Neural cell (in vitro differentiated cells): ENCODE measurements at regions not wholly inside any gene's neighbourhood (a gene's known extent, or its start where the extent isn't known, plus 50 kb on each side); places are given as distances from the start of the nearest gene placed in this dataset.

ENCODE experiments used
- H2AFZ ChIP-seq: fragments of 200-600, 300-800 bp; sonication (generic), shearing (Covaris generic); 2 replicates; pipeline ENCODE4 v1.6.0; 2014; ENCODE audit warnings: low read depth, mild to moderate bottlenecking, antibody characterized with exemption, low read length, moderate library complexity
- H3F3A ChIP-seq: fragments of 200-600 bp; shearing (Covaris generic); 2 replicates; pipeline ENCODE4 v1.6.1; 2016; ENCODE audit warnings: mild to moderate bottlenecking, moderate library complexity, mixed read lengths, antibody characterized with exemption, low read length; ENCODE audit not compliant: insufficient read depth, poor library complexity, severe bottlenecking
- H3K27ac ChIP-seq: fragments of 200-600, 300-800 bp; sonication (generic), shearing (Covaris generic); 2 replicates; pipeline ENCODE4 v1.5.1; 2014; ENCODE audit warnings: mild to moderate bottlenecking, low read length, moderate library complexity
- H3K27me3 ChIP-seq: fragments of 300-800, 200-600 bp; sonication (generic), shearing (Covaris generic); 2 replicates; pipeline ENCODE4 v1.6.0; 2014; ENCODE audit warnings: mild to moderate bottlenecking, low read depth, low read length, moderate library complexity; ENCODE audit not compliant: insufficient read depth
- H3K36me3 ChIP-seq: fragments of 300-800, 200-600 bp; sonication (generic), shearing (Covaris generic); 2 replicates; pipeline ENCODE4 v1.5.1; 2014; ENCODE audit warnings: mild to moderate bottlenecking, antibody characterized with exemption, low read length, moderate library complexity; ENCODE audit not compliant: insufficient read depth
- H3K4me2 ChIP-seq: fragments of 300-800, 200-600 bp; sonication (generic), shearing (Covaris generic); 2 replicates; pipeline ENCODE4 v1.6.0; 2014; ENCODE audit warnings: mild to moderate bottlenecking, low read length
- H3K4me3 ChIP-seq: fragments of 300-800, 200-600 bp; sonication (generic), shearing (Covaris generic); 2 replicates; pipeline ENCODE4 v1.5.1; 2014; ENCODE audit warnings: mild to moderate bottlenecking, low read length, moderate library complexity
- H3K79me2 ChIP-seq: fragments of 200-600 bp; shearing (Covaris generic); replicated peaks from 2 replicates; pipeline ENCODE4 v1.6.0; 2014; ENCODE audit warnings: mild to moderate bottlenecking, low read length, moderate library complexity; ENCODE audit not compliant: insufficient read depth
- H3K9ac ChIP-seq: fragments of 300-800, 200-600 bp; sonication (generic), shearing (Covaris generic); 2 replicates; pipeline ENCODE4 v1.6.1; 2016; ENCODE audit warnings: mild to moderate bottlenecking, low read length, mixed read lengths
- H3K9me2 ChIP-seq: fragments of 200-600 bp; shearing (Covaris generic); 2 replicates; pipeline ENCODE4 v1.6.1; 2016; ENCODE audit warnings: mild to moderate bottlenecking, low read length, mixed read lengths; ENCODE audit not compliant: insufficient read depth
- H3K9me3 ChIP-seq: fragments of 200-600, 300-800 bp; sonication (generic), shearing (Covaris generic); 2 replicates; pipeline ENCODE4 v1.6.1; 2016; ENCODE audit warnings: mild to moderate bottlenecking, mixed run types, low read length, moderate library complexity, mixed read lengths
- H4K20me1 ChIP-seq: fragments of 200-600 bp; shearing (Covaris generic); 2 replicates; pipeline ENCODE4 v1.6.1; 2016; ENCODE audit warnings: mild to moderate bottlenecking, mixed run types; ENCODE audit not compliant: insufficient read depth
- EP300 ChIP-seq: fragments of 450-650 bp; conservative IDR thresholded peaks from 2 replicates; pipeline ENCODE4 v1.6.1; 2014; ENCODE audit warnings: antibody characterized with exemption, mild to moderate bottlenecking, moderate library complexity; ENCODE audit not compliant: poor library complexity, severe bottlenecking
- EZH2 ChIP-seq: fragments of 200-600, 300-800 bp; shearing (Covaris generic), sonication (generic); IDR thresholded peaks from 2 replicates; pipeline ENCODE4 v1.6.1; 2014; ENCODE audit warnings: antibody characterized with exemption, low read length, borderline replicate concordance, mild to moderate bottlenecking; ENCODE audit not compliant: insufficient read depth, poor library complexity, severe bottlenecking
- MXI1 ChIP-seq: fragments of 450-650 bp; conservative IDR thresholded peaks from 2 replicates; pipeline ENCODE4 v1.6.1; 2014; ENCODE audit warnings: antibody characterized with exemption, mild to moderate bottlenecking; ENCODE audit not compliant: poor library complexity, severe bottlenecking
- POLR2AphosphoS5 ChIP-seq: IDR thresholded peaks from 2 replicates; pipeline ENCODE4 v1.6.1; 2012
- RAD21 ChIP-seq: fragments of 450-650 bp; conservative IDR thresholded peaks from 2 replicates; pipeline ENCODE4 v1.6.1; 2014; ENCODE audit warnings: antibody characterized with exemption, mild to moderate bottlenecking, moderate library complexity
- SMC3 ChIP-seq: fragments of 450-650 bp; conservative IDR thresholded peaks from 2 replicates; pipeline ENCODE4 v1.6.1; 2014; ENCODE audit warnings: antibody characterized with exemption, mild to moderate bottlenecking, moderate library complexity; ENCODE audit not compliant: poor library complexity
- TAF1 ChIP-seq: IDR thresholded peaks from 2 replicates; pipeline ENCODE4 v1.6.1; 2012; ENCODE audit warnings: low read depth
- TF ChIP-seq, protein P1 (sequence below): fragments of 450-650 bp; IDR thresholded peaks from 2 replicates; pipeline ENCODE4 v1.5.1; 2014; ENCODE audit warnings: antibody characterized with exemption, mild to moderate bottlenecking, moderate library complexity; ENCODE audit not compliant: poor library complexity, severe bottlenecking
- TF ChIP-seq, protein P2 (sequence below): IDR thresholded peaks from 2 replicates; pipeline ENCODE4 v1.6.1; 2012; ENCODE audit warnings: borderline replicate concordance

DNA sequence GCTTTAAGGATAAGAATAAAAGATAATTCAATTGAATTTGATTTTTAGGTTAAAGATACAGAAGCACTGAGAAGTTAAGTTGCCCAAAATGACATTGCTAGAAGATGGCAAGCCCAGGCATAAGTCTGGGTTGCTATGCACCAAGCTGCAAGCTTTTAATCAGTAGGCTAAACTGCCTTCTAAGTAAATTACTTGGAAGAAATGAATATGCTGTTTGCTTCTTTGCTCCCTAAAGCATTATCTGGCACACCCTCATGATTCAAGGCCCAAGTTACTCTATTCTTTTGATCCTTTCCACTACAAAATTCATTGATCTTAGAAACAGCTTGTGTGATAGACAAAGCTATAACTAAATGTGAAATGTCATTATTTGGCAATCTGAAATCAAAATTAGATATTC lies 1991.1 kb downstream of the ARAP2 start:
- Histone ChIP-seq H3K9me3 (no peaks in the 10 kb centered on the region), H3F3A (no peaks in the 10 kb centered on the region), H3K27me3 (no peaks in the 10 kb centered on the region), H2AFZ (no peak overlapping the region), H3K79me2 (no peaks in the 10 kb centered on the region), H4K20me1 (no peaks in the 10 kb centered on the region), H3K27ac (no peak overlapping the region), H3K36me3 (no peaks in the 10 kb centered on the region), H3K9ac (no peak overlapping the region), H3K4me2 (no peak overlapping the region), H3K4me3 (no peak overlapping the region), H3K9me2 (no peaks in the 10 kb centered on the region)
- no peak for TF ChIP-seq EP300
- TF ChIP-seq MXI1, result no peak
- no peak for TF ChIP-seq SMC3
- TF ChIP-seq, protein P1, sequence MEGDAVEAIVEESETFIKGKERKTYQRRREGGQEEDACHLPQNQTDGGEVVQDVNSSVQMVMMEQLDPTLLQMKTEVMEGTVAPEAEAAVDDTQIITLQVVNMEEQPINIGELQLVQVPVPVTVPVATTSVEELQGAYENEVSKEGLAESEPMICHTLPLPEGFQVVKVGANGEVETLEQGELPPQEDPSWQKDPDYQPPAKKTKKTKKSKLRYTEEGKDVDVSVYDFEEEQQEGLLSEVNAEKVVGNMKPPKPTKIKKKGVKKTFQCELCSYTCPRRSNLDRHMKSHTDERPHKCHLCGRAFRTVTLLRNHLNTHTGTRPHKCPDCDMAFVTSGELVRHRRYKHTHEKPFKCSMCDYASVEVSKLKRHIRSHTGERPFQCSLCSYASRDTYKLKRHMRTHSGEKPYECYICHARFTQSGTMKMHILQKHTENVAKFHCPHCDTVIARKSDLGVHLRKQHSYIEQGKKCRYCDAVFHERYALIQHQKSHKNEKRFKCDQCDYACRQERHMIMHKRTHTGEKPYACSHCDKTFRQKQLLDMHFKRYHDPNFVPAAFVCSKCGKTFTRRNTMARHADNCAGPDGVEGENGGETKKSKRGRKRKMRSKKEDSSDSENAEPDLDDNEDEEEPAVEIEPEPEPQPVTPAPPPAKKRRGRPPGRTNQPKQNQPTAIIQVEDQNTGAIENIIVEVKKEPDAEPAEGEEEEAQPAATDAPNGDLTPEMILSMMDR, result no peak
- no peak for TF ChIP-seq EZH2
- TF ChIP-seq POLR2AphosphoS5, result no peak
- no peak for TF ChIP-seq RAD21
- no peak for TF ChIP-seq TAF1

DNA sequence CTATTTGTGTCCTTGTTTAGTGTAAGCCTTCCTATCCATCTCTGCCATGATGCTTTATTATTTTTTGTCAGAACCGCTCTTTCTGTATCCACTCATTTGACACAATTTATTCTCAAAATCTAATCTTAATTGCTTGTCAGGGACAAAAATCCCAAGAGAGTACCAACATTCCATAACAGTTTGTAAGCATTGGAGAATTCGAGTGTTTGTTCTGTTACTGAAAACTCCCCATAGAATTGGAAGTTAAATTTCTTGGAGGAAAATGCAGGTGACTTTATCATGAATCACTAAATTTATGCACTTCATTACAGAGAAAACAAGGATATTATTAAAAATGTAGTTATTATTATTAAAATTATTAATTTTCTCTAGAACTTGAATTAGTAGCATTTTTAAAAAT lies 1986.1 kb downstream of the ARAP2 start:
- H3K4me2 ChIP-seq, result no peak overlapping the region
- H3K79me2 ChIP-seq, result no peaks in the 10 kb centered on the region
- H3K9me2 ChIP-seq, result no peaks in the 10 kb centered on the region
- no peaks in the 10 kb centered on the region for H3K9me3 ChIP-seq
- H3K9ac ChIP-seq, result no peak overlapping the region
- TF ChIP-seq POLR2AphosphoS5 (no peak), SMC3 (no peak), EP300 (no peak), RAD21 (no peak), EZH2 (no peak), TAF1 (no peak), MXI1 (no peak)
- TF ChIP-seq, protein P1, result no peak
- TF ChIP-seq, protein P2, sequence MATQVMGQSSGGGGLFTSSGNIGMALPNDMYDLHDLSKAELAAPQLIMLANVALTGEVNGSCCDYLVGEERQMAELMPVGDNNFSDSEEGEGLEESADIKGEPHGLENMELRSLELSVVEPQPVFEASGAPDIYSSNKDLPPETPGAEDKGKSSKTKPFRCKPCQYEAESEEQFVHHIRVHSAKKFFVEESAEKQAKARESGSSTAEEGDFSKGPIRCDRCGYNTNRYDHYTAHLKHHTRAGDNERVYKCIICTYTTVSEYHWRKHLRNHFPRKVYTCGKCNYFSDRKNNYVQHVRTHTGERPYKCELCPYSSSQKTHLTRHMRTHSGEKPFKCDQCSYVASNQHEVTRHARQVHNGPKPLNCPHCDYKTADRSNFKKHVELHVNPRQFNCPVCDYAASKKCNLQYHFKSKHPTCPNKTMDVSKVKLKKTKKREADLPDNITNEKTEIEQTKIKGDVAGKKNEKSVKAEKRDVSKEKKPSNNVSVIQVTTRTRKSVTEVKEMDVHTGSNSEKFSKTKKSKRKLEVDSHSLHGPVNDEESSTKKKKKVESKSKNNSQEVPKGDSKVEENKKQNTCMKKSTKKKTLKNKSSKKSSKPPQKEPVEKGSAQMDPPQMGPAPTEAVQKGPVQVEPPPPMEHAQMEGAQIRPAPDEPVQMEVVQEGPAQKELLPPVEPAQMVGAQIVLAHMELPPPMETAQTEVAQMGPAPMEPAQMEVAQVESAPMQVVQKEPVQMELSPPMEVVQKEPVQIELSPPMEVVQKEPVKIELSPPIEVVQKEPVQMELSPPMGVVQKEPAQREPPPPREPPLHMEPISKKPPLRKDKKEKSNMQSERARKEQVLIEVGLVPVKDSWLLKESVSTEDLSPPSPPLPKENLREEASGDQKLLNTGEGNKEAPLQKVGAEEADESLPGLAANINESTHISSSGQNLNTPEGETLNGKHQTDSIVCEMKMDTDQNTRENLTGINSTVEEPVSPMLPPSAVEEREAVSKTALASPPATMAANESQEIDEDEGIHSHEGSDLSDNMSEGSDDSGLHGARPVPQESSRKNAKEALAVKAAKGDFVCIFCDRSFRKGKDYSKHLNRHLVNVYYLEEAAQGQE, result no peak
- H3K27ac ChIP-seq, result no peak overlapping the region
- H3K27me3 ChIP-seq, result no peaks in the 10 kb centered on the region
- no peak overlapping the region for H2AFZ ChIP-seq
- no peaks in the 10 kb centered on the region for H3K36me3 ChIP-seq
- H3K4me3 ChIP-seq, result no peak overlapping the region
- H4K20me1 ChIP-seq, result no peaks in the 10 kb centered on the region
- H3F3A ChIP-seq, result no peaks in the 10 kb centered on the region
